ENCODE measurements at regions not wholly inside any gene's neighbourhood (a gene's known extent, or its start where the extent isn't known, plus 50 kb on each side); places are given as distances from the start of the nearest gene placed in this dataset.

DNA sequence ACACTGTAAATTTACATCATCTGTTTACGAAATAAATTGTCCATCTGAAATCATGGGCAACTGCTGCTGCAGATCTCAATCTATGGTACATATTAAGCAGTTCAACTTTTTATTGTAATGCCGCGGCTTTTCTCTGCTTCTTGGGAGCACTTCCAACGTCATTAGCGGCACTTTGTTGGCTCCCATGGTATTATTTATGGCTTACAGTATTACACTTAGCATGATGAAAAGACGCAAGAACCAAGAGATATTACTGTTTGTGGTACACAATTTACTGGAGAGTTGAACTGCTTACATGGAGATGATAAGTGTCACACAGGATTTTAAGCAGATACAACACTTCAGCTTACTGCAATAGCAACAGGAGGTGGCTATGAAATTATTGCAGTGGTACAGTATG, 442.1 kb downstream of the PCDH20 start (continued):
- TF ChIP-seq ZNF263 (CRISPR knock-in tag; IDR thresholded peaks at IDR 0.05; ENCODE audit: low read depth) (no peak), JUN (CRISPR knock-in tag; IDR thresholded peaks at IDR 0.05) (no peak)
- TF ChIP-seq, protein P1, sequence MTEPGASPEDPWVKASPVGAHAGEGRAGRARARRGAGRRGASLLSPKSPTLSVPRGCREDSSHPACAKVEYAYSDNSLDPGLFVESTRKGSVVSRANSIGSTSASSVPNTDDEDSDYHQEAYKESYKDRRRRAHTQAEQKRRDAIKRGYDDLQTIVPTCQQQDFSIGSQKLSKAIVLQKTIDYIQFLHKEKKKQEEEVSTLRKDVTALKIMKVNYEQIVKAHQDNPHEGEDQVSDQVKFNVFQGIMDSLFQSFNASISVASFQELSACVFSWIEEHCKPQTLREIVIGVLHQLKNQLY (CRISPR knock-in tag; IDR thresholded peaks at IDR 0.05): no peak

DNA sequence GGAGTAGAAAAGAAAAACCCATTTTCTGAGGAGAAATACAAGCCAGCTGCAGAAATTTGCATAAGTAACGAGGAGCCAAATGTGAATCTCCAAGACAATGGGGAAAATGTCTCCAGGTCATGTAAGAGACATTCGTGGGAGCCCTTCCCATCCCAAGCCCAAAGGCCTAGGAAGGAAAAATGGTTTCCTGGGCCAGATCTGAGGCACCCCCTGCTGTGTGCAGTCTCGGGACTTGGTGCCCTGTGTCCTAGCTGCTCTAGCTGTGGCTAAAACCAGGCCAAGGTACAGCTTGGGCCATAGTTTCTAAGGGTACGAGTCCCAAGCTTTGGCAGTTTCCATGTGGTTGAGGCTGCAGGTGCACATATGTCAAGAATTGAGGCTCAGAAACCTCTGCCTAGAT, 444.9 kb downstream of the PCDH20 start:
- H3K27me3 Mint-ChIP-seq (ENCODE audit: low read depth): no peaks in the 10 kb centered on the region
- H3K9me3 Mint-ChIP-seq: peaks cover 26% of the 10 kb centered on the region
- TF ChIP-seq GTF2I (CRISPR knock-in tag; conservative IDR thresholded peaks at IDR 0.05): no peak
- TF ChIP-seq KAT7 (CRISPR knock-in tag; IDR thresholded peaks at IDR 0.05; ENCODE audit: borderline replicate concordance): no peak
- TF ChIP-seq, protein P2, sequence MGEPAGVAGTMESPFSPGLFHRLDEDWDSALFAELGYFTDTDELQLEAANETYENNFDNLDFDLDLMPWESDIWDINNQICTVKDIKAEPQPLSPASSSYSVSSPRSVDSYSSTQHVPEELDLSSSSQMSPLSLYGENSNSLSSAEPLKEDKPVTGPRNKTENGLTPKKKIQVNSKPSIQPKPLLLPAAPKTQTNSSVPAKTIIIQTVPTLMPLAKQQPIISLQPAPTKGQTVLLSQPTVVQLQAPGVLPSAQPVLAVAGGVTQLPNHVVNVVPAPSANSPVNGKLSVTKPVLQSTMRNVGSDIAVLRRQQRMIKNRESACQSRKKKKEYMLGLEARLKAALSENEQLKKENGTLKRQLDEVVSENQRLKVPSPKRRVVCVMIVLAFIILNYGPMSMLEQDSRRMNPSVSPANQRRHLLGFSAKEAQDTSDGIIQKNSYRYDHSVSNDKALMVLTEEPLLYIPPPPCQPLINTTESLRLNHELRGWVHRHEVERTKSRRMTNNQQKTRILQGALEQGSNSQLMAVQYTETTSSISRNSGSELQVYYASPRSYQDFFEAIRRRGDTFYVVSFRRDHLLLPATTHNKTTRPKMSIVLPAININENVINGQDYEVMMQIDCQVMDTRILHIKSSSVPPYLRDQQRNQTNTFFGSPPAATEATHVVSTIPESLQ (CRISPR knock-in tag; IDR thresholded peaks at IDR 0.05): no peak
- TF ChIP-seq IRF2 (CRISPR knock-in tag; IDR thresholded peaks at IDR 0.05; ENCODE audit: borderline replicate concordance, low read depth): no peak
- no peak for TF ChIP-seq ZNF121 (CRISPR knock-in tag; IDR thresholded peaks at IDR 0.05)
- ChIA-PET POLR2A (no interaction called here), CTCF (no interaction called here)
- H3K27ac Mint-ChIP-seq: no peak overlapping the region
- peaks cover 21% of the 10 kb centered on the region for H3K36me3 Mint-ChIP-seq
- H3K4me1 Mint-ChIP-seq: peaks cover 41% of the 10 kb centered on the region
- H3K4me3 Mint-ChIP-seq: no peak overlapping the region
- ATAC-seq: no peak; the same call in 1 of the 2 replicates
- DNase-seq (ENCODE audit: low spot score): no peak

DNA sequence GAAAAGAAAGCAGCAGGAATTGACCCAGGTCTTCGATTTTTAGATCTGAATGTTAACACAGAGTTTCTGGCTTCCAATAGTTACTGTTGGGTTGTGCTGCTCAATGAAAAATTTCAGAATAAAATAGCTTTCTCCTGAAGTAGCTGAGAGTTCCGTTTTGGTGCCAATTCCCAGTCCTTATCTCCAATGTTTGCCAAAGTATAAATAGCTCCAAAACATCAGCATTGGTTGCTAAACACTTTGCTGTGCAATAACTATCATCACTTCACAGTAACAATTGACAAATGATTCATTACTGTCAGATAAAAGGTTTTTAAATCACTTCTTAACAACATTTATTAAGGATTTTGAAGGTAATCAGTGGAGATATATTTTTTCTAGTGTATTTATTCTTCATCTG, 446.0 kb downstream of the PCDH20 start:
- DNase-seq (ENCODE audit: low spot score) (no peak), ATAC-seq (no peak)
- Mint-ChIP-seq H3K36me3 (peaks cover 14% of the 10 kb centered on the region), H3K27me3 (ENCODE audit: low read depth) (no peaks in the 10 kb centered on the region), H3K4me1 (peaks cover 34% of the 10 kb centered on the region), H3K4me3 (no peak overlapping the region), H3K27ac (no peak overlapping the region), H3K9me3 (peaks cover 18% of the 10 kb centered on the region)
- ChIA-PET CTCF (no interaction called here), POLR2A (no interaction called here)
- TF ChIP-seq MXD4 (CRISPR knock-in tag; IDR thresholded peaks at IDR 0.05; ENCODE audit: borderline replicate concordance) (no peak), ZNF317 (CRISPR knock-in tag; IDR thresholded peaks at IDR 0.05; ENCODE audit: borderline replicate concordance, low read depth) (no peak), CREM (CRISPR knock-in tag; IDR thresholded peaks at IDR 0.05) (no peak), ZNF121 (CRISPR knock-in tag; IDR thresholded peaks at IDR 0.05) (no peak), ZNF232 (CRISPR knock-in tag; IDR thresholded peaks at IDR 0.05) (no peak), NFATC4 (CRISPR knock-in tag; IDR thresholded peaks at IDR 0.05) (no peak)
- TF ChIP-seq, protein P3, sequence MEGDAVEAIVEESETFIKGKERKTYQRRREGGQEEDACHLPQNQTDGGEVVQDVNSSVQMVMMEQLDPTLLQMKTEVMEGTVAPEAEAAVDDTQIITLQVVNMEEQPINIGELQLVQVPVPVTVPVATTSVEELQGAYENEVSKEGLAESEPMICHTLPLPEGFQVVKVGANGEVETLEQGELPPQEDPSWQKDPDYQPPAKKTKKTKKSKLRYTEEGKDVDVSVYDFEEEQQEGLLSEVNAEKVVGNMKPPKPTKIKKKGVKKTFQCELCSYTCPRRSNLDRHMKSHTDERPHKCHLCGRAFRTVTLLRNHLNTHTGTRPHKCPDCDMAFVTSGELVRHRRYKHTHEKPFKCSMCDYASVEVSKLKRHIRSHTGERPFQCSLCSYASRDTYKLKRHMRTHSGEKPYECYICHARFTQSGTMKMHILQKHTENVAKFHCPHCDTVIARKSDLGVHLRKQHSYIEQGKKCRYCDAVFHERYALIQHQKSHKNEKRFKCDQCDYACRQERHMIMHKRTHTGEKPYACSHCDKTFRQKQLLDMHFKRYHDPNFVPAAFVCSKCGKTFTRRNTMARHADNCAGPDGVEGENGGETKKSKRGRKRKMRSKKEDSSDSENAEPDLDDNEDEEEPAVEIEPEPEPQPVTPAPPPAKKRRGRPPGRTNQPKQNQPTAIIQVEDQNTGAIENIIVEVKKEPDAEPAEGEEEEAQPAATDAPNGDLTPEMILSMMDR (IDR thresholded peaks at IDR 0.05): no peak
- TF ChIP-seq, protein P4, sequence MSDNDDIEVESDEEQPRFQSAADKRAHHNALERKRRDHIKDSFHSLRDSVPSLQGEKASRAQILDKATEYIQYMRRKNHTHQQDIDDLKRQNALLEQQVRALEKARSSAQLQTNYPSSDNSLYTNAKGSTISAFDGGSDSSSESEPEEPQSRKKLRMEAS (CRISPR knock-in tag; IDR thresholded peaks at IDR 0.05): no peak
- TF ChIP-seq, protein P5, sequence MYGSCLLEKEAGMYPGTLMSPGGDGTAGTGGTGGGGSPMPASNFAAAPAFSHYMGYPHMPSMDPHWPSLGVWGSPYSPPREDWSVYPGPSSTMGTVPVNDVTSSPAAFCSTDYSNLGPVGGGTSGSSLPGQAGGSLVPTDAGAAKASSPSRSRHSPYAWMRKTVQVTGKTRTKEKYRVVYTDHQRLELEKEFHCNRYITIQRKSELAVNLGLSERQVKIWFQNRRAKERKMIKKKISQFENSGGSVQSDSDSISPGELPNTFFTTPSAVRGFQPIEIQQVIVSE (CRISPR knock-in tag; IDR thresholded peaks at IDR 0.05; ENCODE audit: borderline replicate concordance): no peak
- TF ChIP-seq, protein P6, sequence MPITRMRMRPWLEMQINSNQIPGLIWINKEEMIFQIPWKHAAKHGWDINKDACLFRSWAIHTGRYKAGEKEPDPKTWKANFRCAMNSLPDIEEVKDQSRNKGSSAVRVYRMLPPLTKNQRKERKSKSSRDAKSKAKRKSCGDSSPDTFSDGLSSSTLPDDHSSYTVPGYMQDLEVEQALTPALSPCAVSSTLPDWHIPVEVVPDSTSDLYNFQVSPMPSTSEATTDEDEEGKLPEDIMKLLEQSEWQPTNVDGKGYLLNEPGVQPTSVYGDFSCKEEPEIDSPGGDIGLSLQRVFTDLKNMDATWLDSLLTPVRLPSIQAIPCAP (CRISPR knock-in tag; IDR thresholded peaks at IDR 0.05): no peak
- TF ChIP-seq, protein P7, sequence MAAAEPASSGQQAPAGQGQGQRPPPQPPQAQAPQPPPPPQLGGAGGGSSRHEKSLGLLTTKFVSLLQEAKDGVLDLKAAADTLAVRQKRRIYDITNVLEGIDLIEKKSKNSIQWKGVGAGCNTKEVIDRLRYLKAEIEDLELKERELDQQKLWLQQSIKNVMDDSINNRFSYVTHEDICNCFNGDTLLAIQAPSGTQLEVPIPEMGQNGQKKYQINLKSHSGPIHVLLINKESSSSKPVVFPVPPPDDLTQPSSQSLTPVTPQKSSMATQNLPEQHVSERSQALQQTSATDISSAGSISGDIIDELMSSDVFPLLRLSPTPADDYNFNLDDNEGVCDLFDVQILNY (CRISPR knock-in tag; IDR thresholded peaks at IDR 0.05): no peak

Data from WTC11 (cell line).